Hepatocyte (in vitro differentiated cells): ENCODE measurements at regions not wholly inside any gene's neighbourhood (a gene's known extent, or its start where the extent isn't known, plus 50 kb on each side); places are given as distances from the start of the nearest gene placed in this dataset.

Source experiments
- CTCF ChIP-seq: fragments of 200-600 bp; sonication (generic); IDR thresholded peaks from 2 replicates; pipeline ENCODE4 v1.5.1; 2016; ENCODE audit warnings: antibody characterized with exemption, mild to moderate bottlenecking; ENCODE audit not compliant: poor library complexity
- EZH2 ChIP-seq: fragments of 200-600 bp; sonication (generic); IDR thresholded peaks from 2 replicates; pipeline ENCODE4 v1.6.1; 2016; ENCODE audit warnings: antibody characterized with exemption, mild to moderate bottlenecking, borderline replicate concordance
- EZH2phosphoT487 ChIP-seq: fragments of 200-600 bp; sonication (generic); IDR thresholded peaks from one replicate; pipeline ENCODE4 v1.6.1; 2018; ENCODE audit warnings: antibody characterized with exemption, mild to moderate bottlenecking, low read depth, moderate library complexity; ENCODE audit not compliant: unreplicated experiment, severe bottlenecking

- no peak for TF ChIP-seq EZH2phosphoT487
- TF ChIP-seq CTCF = no peak
- no peak for TF ChIP-seq EZH2
Observed at GRCh38 chr12:90172524-90172923, 463.9 kb upstream of the ATP2B1 start.
